Transverse colon (tissue), 4 donors: ENCODE measurements at regions not wholly inside any gene's neighbourhood (a gene's known extent, or its start where the extent isn't known, plus 50 kb on each side); places are given as distances from the start of the nearest gene placed in this dataset.

Experiments
- POLR2AphosphoS5 ChIP-seq, 3 donors: sonication (generic); formaldehyde crosslinking; IDR thresholded peaks; one replicate each; pipeline ENCODE4 v1.6.1; 2016; ENCODE audit warnings: antibody characterized with exemption in 3 of 3
- TF ChIP-seq, protein P1 (sequence below), 5 experiments: fragments of 200-600 bp in 3 of 5; fragments of 450-650 bp in 2 of 5; sonication (generic) in 3 of 5; IDR thresholded peaks; 1 replicate in 2 of 5; 2 replicates in 3 of 5; pipeline ENCODE4 v1.5.1; 2016 to 2017; ENCODE audit warnings: antibody characterized with exemption in 5 of 5, inconsistent platforms in 3 of 5, mild to moderate bottlenecking in 2 of 5, moderate library complexity in 1 of 5

DNA sequence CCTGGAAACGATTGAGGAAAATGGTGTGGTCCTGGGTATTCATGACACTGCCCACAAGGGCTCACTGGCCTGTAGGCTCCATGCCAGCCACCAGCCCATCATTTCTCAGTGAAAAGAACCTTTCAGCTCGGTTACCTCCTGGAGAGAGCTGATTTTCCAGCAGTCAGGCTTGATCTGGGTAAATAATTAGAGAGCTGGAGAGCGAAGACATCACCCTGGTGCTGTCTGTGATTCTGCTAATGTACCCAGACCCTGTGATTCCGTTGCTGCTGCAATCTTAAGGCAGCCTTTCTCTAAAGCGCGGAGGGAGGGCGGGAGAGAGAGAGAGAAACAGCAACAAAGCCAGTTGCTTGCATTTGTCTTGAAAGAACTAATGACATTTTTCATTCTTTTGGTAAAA lies 221.9 kb upstream of the TOPAZ1 start:
- TF ChIP-seq POLR2AphosphoS5 (IDR thresholded peaks at IDR 0.05): no peak
- TF ChIP-seq, protein P1, sequence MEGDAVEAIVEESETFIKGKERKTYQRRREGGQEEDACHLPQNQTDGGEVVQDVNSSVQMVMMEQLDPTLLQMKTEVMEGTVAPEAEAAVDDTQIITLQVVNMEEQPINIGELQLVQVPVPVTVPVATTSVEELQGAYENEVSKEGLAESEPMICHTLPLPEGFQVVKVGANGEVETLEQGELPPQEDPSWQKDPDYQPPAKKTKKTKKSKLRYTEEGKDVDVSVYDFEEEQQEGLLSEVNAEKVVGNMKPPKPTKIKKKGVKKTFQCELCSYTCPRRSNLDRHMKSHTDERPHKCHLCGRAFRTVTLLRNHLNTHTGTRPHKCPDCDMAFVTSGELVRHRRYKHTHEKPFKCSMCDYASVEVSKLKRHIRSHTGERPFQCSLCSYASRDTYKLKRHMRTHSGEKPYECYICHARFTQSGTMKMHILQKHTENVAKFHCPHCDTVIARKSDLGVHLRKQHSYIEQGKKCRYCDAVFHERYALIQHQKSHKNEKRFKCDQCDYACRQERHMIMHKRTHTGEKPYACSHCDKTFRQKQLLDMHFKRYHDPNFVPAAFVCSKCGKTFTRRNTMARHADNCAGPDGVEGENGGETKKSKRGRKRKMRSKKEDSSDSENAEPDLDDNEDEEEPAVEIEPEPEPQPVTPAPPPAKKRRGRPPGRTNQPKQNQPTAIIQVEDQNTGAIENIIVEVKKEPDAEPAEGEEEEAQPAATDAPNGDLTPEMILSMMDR (IDR thresholded peaks at IDR 0.05): no peak
